ENCODE measurements at regions not wholly inside any gene's neighbourhood (a gene's known extent, or its start where the extent isn't known, plus 50 kb on each side); places are given as distances from the start of the nearest gene placed in this dataset.

GRCh38 chr1:72932025-72932424 is 649.7 kb upstream of the NEGR1 start:
- intact Hi-C loops (cut with DNase I; ENCODE audit: low total_unique reads) = no loop called here
- Histone ChIP-seq H3K27me3 (no peaks in the 10 kb centered on the region), H3K36me3 (no peaks in the 10 kb centered on the region), H3K4me3 (no peak overlapping the region), H3K4me1 (no peaks in the 10 kb centered on the region), H3K9me3 (no peaks in the 10 kb centered on the region), H3K27ac (no peak overlapping the region)
- 81 to 91% (median 86%) methylated on average over 2 of the region's 2 CpGs for WGBS, 5 donors
- no peak for DNase-seq
- TF ChIP-seq POLR2AphosphoS5 (IDR thresholded peaks at IDR 0.05) = no peak
- TF ChIP-seq EP300 (IDR thresholded peaks at IDR 0.05) = no peak
- TF ChIP-seq POLR2A (IDR thresholded peaks at IDR 0.05) = no peak
- TF ChIP-seq, protein P1, sequence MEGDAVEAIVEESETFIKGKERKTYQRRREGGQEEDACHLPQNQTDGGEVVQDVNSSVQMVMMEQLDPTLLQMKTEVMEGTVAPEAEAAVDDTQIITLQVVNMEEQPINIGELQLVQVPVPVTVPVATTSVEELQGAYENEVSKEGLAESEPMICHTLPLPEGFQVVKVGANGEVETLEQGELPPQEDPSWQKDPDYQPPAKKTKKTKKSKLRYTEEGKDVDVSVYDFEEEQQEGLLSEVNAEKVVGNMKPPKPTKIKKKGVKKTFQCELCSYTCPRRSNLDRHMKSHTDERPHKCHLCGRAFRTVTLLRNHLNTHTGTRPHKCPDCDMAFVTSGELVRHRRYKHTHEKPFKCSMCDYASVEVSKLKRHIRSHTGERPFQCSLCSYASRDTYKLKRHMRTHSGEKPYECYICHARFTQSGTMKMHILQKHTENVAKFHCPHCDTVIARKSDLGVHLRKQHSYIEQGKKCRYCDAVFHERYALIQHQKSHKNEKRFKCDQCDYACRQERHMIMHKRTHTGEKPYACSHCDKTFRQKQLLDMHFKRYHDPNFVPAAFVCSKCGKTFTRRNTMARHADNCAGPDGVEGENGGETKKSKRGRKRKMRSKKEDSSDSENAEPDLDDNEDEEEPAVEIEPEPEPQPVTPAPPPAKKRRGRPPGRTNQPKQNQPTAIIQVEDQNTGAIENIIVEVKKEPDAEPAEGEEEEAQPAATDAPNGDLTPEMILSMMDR (IDR thresholded peaks at IDR 0.05) = no peak

- H3K4me1 ChIP-seq = no peaks in the 10 kb centered on the region
- H3K4me3 ChIP-seq = no peak overlapping the region
- no peak for DNase-seq
- H3K36me3 ChIP-seq = no peaks in the 10 kb centered on the region
- no peak overlapping the region for H3K27ac ChIP-seq
- H3K9me3 ChIP-seq = no peaks in the 10 kb centered on the region
- intact Hi-C loops (cut with DNase I; ENCODE audit: low total_unique reads) = no loop called here
- no peaks in the 10 kb centered on the region for H3K27me3 ChIP-seq
- TF ChIP-seq, protein P1 (IDR thresholded peaks at IDR 0.05) = no peak
- TF ChIP-seq POLR2A (IDR thresholded peaks at IDR 0.05) (no peak), EP300 (IDR thresholded peaks at IDR 0.05) (no peak), POLR2AphosphoS5 (IDR thresholded peaks at IDR 0.05) (no peak)
- 88 to 97% (median 91%) methylated on average over 3 of the region's 3 CpGs for WGBS, 5 donors
These were observed 648.2 kb upstream of the NEGR1 start for GRCh38 chr1:72930528-72930927.

- DNase-seq = no peak
- Histone ChIP-seq H3K4me1 (no peaks in the 10 kb centered on the region), H3K4me3 (no peak overlapping the region), H3K27ac (no peak overlapping the region), H3K9me3 (no peaks in the 10 kb centered on the region), H3K36me3 (no peaks in the 10 kb centered on the region), H3K27me3 (no peaks in the 10 kb centered on the region)
- 57 to 60% (median 58%) methylated on average over 4 of the region's 4 CpGs for WGBS, 5 donors
- TF ChIP-seq POLR2AphosphoS5 (IDR thresholded peaks at IDR 0.05) (no peak), POLR2A (IDR thresholded peaks at IDR 0.05) (no peak), EP300 (IDR thresholded peaks at IDR 0.05) (no peak)
- TF ChIP-seq, protein P1 (IDR thresholded peaks at IDR 0.05) = no peak
- intact Hi-C loops (cut with DNase I; ENCODE audit: low total_unique reads) = no loop called here
These were observed 636.6 kb upstream of the NEGR1 start for GRCh38 chr1:72918940-72919339.

DNA sequence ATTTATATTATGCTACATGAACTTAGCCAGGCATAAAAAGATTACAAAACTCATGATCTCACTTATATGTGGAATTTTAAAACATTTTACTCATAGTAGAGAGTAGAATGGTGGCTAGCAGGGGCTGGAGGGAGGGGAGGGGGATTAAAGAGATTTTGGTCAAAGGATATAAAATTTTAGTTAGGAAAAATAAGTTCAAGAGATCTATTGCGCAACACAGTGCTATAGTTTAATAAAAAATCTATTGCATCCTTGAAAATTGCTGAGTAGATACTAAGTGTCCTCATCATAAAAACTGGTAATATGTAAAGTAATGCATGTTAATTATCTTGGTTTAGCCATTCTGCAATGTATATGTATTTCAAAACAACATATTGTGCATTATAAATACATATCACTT is 635.6 kb upstream of the NEGR1 start:
- WGBS, 5 donors = 43 to 98% (median 91%) methylated on average over 1 of the region's 1 CpG
- H3K4me3 ChIP-seq = no peak overlapping the region
- H3K27ac ChIP-seq = no peak overlapping the region
- H3K36me3 ChIP-seq = no peaks in the 10 kb centered on the region
- no peaks in the 10 kb centered on the region for H3K27me3 ChIP-seq
- DNase-seq = no peak
- no peaks in the 10 kb centered on the region for H3K9me3 ChIP-seq
- TF ChIP-seq POLR2AphosphoS5 (IDR thresholded peaks at IDR 0.05) (no peak), POLR2A (IDR thresholded peaks at IDR 0.05) (no peak), EP300 (IDR thresholded peaks at IDR 0.05) (no peak)
- TF ChIP-seq, protein P1 (IDR thresholded peaks at IDR 0.05) = no peak
- H3K4me1 ChIP-seq = no peaks in the 10 kb centered on the region
- intact Hi-C loops (cut with DNase I; ENCODE audit: low total_unique reads) = no loop called here
